GM21423 (cell line): ENCODE measurements at regions not wholly inside any gene's neighbourhood (a gene's known extent, or its start where the extent isn't known, plus 50 kb on each side); places are given as distances from the start of the nearest gene placed in this dataset.

Experiments
- ATAC-seq: cut with Tn5 transposase; IDR thresholded peaks from one replicate; pipeline ENCODE4 v1.9.1; 2021; ENCODE audit warnings: mild to moderate bottlenecking, moderate library complexity; ENCODE audit not compliant: unreplicated experiment

DNA sequence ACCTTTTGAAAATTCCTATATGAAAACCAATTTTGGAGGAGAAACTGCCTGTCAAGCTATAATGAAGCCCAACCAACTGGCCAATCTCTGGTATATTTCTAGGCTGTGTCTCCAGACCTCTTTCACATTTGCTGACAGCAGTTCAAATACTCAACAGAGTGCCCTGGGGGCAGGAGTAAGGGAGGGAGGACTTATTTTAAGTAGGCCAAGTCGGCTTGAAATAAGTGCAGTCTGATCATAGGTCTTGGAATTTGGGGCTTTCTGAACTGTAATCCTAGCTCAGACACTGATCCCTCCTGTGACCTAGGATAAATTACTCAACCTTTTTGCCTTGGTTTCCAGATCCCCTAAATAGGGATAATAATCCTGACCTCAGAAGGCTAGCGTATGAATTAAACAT is 59.4 kb upstream of the SLC7A11 start:
- ATAC-seq = no peak

- ATAC-seq = no peak
These were observed 58.5 kb upstream of the SLC7A11 start for GRCh38 chr4:138300616-138301015.

DNA sequence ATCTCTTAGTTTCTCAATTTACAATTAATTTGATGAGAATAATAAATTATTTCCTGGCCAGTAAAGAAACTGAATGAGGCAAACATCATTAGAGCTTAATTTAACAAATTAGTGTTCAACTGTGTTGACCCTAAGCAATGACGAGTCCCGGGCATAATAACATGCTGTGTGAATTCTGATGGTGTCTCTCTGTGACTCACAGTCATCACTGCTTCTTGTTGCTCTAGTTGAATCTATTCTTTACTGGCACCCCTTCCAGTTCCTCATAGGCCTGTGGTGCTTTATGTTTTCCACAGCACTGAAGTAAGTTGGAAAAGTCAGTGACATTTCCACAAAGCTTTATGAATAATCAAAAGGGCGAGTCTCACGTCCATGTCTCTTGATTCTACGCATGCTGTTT is 57.7 kb upstream of the SLC7A11 start:
- no peak for ATAC-seq

- ATAC-seq = no peak
These were observed 56.7 kb upstream of the SLC7A11 start for GRCh38 chr4:138298866-138299265.

- no peak for ATAC-seq
These were observed 56.3 kb upstream of the SLC7A11 start for GRCh38 chr4:138298431-138298830.

DNA sequence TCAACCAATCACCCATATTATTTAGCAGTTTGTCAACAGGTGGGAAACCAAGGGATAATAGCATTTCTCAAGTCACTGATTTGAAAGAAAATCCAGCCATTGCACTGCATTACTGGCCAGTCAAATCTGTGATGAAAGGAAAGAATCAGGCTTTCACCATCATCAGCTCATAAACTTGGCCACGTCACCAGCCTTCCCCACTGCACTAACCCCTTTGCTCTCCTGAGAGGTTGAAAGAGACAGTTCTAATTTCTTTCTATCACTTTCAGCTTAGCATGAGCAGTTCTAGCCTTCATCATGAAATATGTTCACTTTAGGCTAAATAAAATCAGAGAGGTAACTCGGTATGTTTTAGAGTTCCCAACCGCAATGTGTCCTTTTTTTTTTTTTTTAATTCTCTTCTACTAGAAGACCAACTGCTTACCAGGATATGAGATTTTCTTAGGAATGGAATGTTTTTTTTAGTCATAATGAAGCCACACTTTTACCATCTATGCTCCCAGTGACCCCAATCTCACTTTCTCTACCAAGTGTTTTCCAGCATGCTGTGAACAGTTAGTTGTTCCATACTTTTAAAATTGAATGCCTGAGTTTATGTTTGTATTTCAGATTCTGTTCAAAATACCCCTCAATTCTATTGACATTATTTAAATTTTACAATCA is 55.7 kb upstream of the SLC7A11 start:
- no peak for ATAC-seq

GRCh38 chr4:138292321-138292720 is 50.2 kb upstream of the SLC7A11 start:
- ATAC-seq = no peak
